ENCODE measurements at regions not wholly inside any gene's neighbourhood (a gene's known extent, or its start where the extent isn't known, plus 50 kb on each side); places are given as distances from the start of the nearest gene placed in this dataset.

DNA sequence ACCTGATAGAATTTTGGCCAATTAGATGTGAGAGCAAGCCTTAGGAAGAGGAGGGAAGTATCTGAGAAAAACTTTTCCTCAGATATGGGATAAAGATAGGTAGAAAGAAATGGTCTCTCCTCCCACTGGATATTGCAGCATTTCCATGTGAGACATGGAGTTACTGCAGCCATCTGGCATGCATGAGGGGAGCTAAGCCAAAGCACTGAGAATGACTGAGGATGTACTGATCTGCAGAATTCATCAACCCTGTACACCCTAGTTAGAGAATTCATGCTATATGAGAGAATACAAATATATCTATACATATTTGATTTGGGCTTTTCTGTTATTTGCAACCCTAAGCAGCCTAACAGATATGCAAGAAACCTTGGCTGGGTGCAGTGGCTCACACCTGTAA is 52.5 kb upstream of the RPL34 start:
- H3K4me3 ChIP-seq (ENCODE audit: control insufficient read depth, low read depth, low read length), result no peak overlapping the region
- TF ChIP-seq, protein P1, sequence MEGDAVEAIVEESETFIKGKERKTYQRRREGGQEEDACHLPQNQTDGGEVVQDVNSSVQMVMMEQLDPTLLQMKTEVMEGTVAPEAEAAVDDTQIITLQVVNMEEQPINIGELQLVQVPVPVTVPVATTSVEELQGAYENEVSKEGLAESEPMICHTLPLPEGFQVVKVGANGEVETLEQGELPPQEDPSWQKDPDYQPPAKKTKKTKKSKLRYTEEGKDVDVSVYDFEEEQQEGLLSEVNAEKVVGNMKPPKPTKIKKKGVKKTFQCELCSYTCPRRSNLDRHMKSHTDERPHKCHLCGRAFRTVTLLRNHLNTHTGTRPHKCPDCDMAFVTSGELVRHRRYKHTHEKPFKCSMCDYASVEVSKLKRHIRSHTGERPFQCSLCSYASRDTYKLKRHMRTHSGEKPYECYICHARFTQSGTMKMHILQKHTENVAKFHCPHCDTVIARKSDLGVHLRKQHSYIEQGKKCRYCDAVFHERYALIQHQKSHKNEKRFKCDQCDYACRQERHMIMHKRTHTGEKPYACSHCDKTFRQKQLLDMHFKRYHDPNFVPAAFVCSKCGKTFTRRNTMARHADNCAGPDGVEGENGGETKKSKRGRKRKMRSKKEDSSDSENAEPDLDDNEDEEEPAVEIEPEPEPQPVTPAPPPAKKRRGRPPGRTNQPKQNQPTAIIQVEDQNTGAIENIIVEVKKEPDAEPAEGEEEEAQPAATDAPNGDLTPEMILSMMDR (IDR thresholded peaks at IDR 0.05; ENCODE audit: control insufficient read depth, insufficient read depth, low read depth, low read length, missing control alignments), result no peak
- DNase-seq (ENCODE audit: low read depth), result no peak

DNA sequence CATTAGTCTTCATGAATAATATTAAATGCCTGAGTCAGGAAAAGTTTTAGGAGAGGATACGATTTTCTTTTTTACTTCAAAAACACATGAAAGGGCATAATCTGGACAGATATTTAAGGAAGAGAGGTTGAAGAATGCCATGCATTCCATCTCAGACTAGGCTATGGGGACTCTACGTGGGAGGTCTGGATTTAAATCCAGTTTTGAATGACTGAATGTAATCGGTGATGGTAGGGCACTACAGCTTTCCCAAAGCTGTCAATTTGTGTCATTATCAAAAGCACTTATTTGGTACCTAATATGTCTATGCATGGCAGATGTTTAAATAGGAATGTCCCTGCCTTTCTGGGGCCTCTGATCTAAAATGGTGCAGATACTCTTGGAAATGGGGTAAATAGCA is 59.3 kb upstream of the RPL34 start:
- TF ChIP-seq, protein P1 (IDR thresholded peaks at IDR 0.05; ENCODE audit: control insufficient read depth, insufficient read depth, low read depth, low read length, missing control alignments), result no peak
- H3K4me3 ChIP-seq (ENCODE audit: control insufficient read depth, low read depth, low read length), result no peak overlapping the region
- DNase-seq (ENCODE audit: low read depth), result no peak

DNA sequence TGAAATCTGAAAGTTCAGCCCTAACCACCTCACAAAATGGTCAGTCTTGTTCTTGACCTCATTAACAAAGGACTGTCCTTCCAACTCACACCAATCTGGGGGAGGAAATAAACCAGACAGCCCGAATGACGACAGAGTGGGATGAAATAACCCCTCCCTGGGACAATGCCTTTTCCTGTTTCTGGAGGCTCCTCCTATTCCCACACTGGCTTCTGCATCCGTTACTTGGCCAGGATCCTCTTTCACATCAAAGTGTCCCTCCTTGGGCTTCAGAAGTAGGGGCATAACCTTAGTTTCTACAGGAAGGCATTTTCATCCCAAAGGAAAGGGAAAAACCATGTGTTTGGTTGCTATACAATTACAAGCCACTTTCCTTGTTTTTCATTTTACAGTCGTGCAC is 59.8 kb upstream of the RPL34 start:
- no peak overlapping the region for H3K4me3 ChIP-seq (ENCODE audit: control insufficient read depth, low read depth, low read length)
- no peak for DNase-seq (ENCODE audit: low read depth)
- TF ChIP-seq, protein P1 (IDR thresholded peaks at IDR 0.05; ENCODE audit: control insufficient read depth, insufficient read depth, low read depth, low read length, missing control alignments), result no peak

DNA sequence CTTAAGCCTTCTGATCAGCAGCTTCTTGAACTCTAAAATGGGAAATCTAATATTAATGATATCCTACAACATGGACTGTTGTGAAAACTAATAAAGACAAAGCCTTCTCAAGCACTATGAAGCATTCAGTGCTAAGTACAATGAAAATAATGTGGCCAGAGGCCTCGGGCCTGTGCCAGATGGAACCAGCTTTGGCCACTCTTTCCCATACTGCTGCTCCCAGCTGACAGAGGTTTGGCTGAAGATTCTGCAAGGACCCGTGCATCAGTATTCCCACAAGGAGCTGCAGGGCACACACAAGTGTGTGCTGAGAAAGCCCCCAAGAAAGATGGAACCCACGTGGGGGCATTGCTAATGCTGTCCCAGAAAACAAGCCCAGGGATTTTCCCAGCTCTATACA is 60.5 kb upstream of the RPL34 start:
- DNase-seq (ENCODE audit: low read depth), result no peak
- TF ChIP-seq, protein P1 (IDR thresholded peaks at IDR 0.05; ENCODE audit: control insufficient read depth, insufficient read depth, low read depth, low read length, missing control alignments), result no peak
- H3K4me3 ChIP-seq (ENCODE audit: control insufficient read depth, low read depth, low read length), result no peak overlapping the region

DNA sequence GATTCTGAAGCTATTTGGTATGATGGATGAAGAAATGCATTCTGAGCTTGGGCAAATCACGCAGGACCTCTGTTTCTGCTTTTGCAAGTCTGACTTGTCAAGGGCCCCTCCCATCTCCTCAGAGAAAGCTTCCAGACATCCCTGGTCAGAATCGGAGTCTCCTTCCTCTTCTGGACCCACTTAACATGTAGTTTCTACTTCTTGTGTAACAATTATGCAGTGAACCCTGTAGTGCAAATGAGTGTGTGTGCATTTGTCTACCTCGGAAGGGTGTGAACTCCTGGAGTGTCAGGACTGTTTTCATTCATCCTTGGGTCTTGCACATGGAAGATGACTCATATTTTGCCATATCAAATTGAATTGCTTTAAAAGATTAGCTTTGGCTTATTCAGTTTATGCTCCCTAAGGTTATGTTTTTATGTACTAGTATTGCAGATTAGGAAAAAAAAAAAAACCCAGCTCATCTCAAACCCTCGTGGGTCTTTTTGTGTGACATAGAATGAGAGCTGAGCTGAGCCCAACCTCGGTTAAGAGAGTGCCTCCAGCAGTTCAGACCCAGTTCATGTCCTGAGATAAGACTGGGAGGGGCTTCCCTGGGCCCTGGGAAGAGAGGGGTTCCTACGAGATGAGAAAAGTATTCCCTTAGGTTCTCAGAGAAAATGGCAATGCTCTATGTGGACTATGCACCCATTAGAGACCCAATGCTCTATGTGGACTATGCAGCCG is 61.1 kb upstream of the RPL34 start:
- TF ChIP-seq, protein P1 (IDR thresholded peaks at IDR 0.05; ENCODE audit: control insufficient read depth, insufficient read depth, low read depth, low read length, missing control alignments), result no peak
- no peak overlapping the region for H3K4me3 ChIP-seq (ENCODE audit: control insufficient read depth, low read depth, low read length)
- no peak for DNase-seq (ENCODE audit: low read depth)

DNA sequence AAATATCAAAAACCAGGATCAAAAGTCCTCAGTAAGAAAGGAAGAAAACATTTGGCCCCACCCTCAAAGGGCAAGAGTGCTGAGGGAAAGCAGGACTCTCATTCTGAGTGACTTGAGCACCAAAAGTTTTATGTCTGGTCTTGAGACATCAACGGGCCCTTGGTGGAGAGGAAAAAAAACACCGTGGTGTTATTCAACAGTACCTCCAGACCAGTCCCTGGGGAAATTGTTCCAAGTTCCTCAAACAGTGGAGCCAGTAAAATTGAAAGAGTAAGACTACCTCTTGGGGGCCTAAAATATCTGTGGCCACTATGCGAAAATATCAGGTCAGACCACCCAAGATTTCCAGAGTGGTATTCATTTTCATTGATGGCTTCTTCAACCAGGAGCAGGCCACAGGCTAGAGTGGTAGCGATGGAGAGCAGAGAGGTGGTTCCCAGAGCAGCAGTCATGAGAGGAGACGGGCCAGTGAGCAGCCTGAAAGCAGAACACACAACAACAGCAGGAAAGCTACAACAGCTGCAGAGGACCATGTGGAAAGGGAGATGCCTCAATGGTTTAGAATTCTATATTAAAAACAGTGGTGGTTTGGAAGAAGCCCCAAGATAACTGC is 63.7 kb upstream of the RPL34 start:
- H3K4me3 ChIP-seq (ENCODE audit: control insufficient read depth, low read depth, low read length), result no peak overlapping the region
- TF ChIP-seq, protein P1 (IDR thresholded peaks at IDR 0.05; ENCODE audit: control insufficient read depth, insufficient read depth, low read depth, low read length, missing control alignments), result no peak
- DNase-seq (ENCODE audit: low read depth), result no peak
